HUES48 (cell line): ENCODE measurements at regions not wholly inside any gene's neighbourhood (a gene's known extent, or its start where the extent isn't known, plus 50 kb on each side); places are given as distances from the start of the nearest gene placed in this dataset.
"Not testable (repeated sequence)": the region's sequence is repeated elsewhere in the genome, so short reads cannot be mapped to it uniquely, and the experiment has no call there.

Source experiments
- H3K27ac ChIP-seq: one replicate; pipeline ENCODE4 v1.7.0; 2013; ENCODE audit warnings: low read depth, low read length, inconsistent platforms
- H3K27me3 ChIP-seq: 2 replicates; pipeline ENCODE4 v1.6.1; 2013; ENCODE audit warnings: mild to moderate bottlenecking, low read length; ENCODE audit not compliant: control insufficient read depth, insufficient read depth
- H3K36me3 ChIP-seq: 2 replicates; pipeline ENCODE4 v1.6.1; 2013; ENCODE audit warnings: low read length; ENCODE audit not compliant: control insufficient read depth, insufficient read depth
- H3K4me1 ChIP-seq: 2 replicates; pipeline ENCODE4 v1.6.1; 2013; ENCODE audit warnings: mild to moderate bottlenecking, low read length; ENCODE audit not compliant: control insufficient read depth, insufficient read depth
- H3K4me3 ChIP-seq: 2 replicates; pipeline ENCODE4 v1.5.1; 2013; ENCODE audit warnings: mild to moderate bottlenecking, low read depth, low read length
- H3K9ac ChIP-seq: 2 replicates; pipeline ENCODE4 v1.6.1; 2013; ENCODE audit warnings: mild to moderate bottlenecking, low read depth, low read length, moderate library complexity
- H3K9me3 ChIP-seq: 2 replicates; pipeline ENCODE4 v1.6.1; 2013; ENCODE audit warnings: low read length; ENCODE audit not compliant: control insufficient read depth, insufficient read depth

GRCh38 chr7:98771519-98771918, 98.3 kb downstream of the TMEM130 start:
- H3K27me3 ChIP-seq: no peaks in the 10 kb centered on the region
- H3K9ac ChIP-seq: peak overlapping the region; percentile 5; the same call in 1 of the 2 replicates
- no peaks in the 10 kb centered on the region for H3K36me3 ChIP-seq
- 0 out of 2 replicates have a peak overlapping the region, but pooled peaks have one; percentile 35 for H3K4me3 ChIP-seq
- H3K4me1 ChIP-seq: peaks cover 12% of the 10 kb centered on the region
- H3K9me3 ChIP-seq: no peaks in the 10 kb centered on the region
- H3K27ac ChIP-seq: peak overlapping the region; percentile 52

- peak overlapping the region; percentile 52 for H3K27ac ChIP-seq
- peak overlapping the region; percentile 5; the same call in 1 of the 2 replicates for H3K9ac ChIP-seq
- H3K9me3 ChIP-seq: no peaks in the 10 kb centered on the region
- H3K4me1 ChIP-seq: peaks cover 12% of the 10 kb centered on the region
- 0 out of 2 replicates have a peak overlapping the region, but pooled peaks have one; percentile 35 for H3K4me3 ChIP-seq
- no peaks in the 10 kb centered on the region for H3K27me3 ChIP-seq
- H3K36me3 ChIP-seq: no peaks in the 10 kb centered on the region
Observed at GRCh38 chr7:98771941-98772603, 97.7 kb downstream of the TMEM130 start.

GRCh38 chr7:98774884-98775283, 94.9 kb downstream of the TMEM130 start:
- H3K9ac ChIP-seq: no peak overlapping the region

DNA sequence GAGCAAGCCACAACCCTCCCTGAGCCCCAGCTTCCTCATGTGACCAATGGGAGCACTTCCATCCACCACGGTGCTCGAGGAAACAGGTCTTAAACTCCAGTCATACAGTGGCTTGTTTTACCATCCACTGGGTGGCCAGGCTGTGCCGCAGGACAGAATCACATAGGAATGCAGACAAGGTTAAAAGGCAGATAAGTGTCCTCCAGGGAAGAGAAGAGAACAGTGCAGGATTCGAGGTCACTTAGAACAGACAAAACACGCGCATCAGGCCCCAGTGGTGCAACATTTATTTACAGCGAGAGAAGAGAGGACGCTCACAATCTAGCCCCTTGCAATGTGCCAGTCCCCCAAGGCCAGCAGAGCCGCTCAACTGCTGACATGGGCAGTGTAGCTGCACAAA, 92.8 kb downstream of the TMEM130 start:
- H3K9ac ChIP-seq: no peak overlapping the region
- no peaks in the 10 kb centered on the region for H3K27me3 ChIP-seq
- no peaks in the 10 kb centered on the region for H3K36me3 ChIP-seq
- H3K9me3 ChIP-seq: no peaks in the 10 kb centered on the region
- H3K4me3 ChIP-seq: no peak overlapping the region
- H3K27ac ChIP-seq: no peak overlapping the region
- H3K4me1 ChIP-seq: peaks cover 8% of the 10 kb centered on the region

More at GRCh38 chr7:98774884-98775283, 94.9 kb downstream of the TMEM130 start:
- no peaks in the 10 kb centered on the region for H3K9me3 ChIP-seq
- H3K36me3 ChIP-seq: no peaks in the 10 kb centered on the region
- H3K27ac ChIP-seq: no peak overlapping the region
- H3K4me1 ChIP-seq: peaks cover 12% of the 10 kb centered on the region
- H3K4me3 ChIP-seq: no peak overlapping the region
- no peaks in the 10 kb centered on the region for H3K27me3 ChIP-seq

DNA sequence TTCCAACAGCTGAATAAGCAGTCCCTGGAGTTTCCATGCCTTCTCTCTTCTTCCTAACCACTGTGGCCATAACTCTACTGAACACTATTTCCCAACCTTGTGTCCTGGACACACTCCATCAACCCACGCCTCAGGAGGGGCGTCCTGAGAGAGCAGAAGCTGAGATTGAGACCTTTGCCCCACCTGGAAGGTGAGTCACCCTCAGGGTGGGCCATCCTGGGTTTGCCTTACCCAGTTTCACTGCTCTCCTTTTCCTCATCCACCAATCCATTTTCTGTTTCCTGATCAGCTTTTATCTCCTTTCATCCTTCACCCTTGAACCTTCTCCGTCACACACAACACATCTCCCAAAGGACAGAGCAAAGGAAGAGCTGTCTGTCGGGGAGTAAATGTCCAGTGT, 91.4 kb downstream of the TMEM130 start:
- Histone ChIP-seq H3K27me3 (no peaks in the 10 kb centered on the region), H3K27ac (no peak overlapping the region), H3K9ac (no peak overlapping the region), H3K4me3 (no peak overlapping the region), H3K36me3 (no peaks in the 10 kb centered on the region), H3K9me3 (no peaks in the 10 kb centered on the region), H3K4me1 (peaks cover 5% of the 10 kb centered on the region; the same call in 1 of the 2 replicates)

DNA sequence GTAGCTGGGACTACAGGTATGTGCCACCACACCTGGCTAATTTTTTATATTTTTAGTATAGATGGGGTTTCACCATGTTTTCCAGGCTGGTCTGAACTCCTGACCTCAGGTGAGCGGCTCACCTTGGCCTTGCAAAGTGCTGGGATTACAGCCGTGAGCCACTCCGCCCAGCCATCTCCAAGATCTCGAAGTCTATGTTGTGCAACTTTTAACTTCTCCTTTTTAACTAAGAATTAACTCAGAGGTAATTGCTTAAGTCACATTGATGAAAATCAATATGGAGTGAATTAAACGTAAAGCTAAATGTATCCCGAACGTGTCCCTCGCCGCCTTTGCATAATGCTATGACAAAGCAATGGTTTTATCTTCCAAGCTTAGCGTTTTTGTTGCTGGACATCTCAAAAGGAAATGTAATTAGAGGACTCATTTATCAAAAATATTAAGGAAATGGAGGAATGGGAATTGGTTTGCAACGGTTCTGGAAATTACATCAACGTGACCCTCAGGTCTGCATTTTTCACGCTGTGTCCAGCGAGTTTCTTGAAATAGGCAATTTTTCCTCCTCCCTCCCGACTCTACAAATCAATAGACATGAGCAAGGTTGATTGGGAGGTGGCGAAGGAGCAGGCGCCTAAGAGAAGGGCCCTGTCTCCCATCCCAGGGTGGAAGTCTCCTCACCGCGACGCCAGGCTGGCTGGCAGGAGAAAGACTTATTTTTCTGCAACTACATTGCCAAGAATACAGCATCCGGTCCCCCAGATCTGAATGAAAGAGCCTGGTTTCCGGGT, 89.8 kb downstream of the TMEM130 start:
- Histone ChIP-seq H3K27me3 (no peaks in the 10 kb centered on the region), H3K4me3 (no peak overlapping the region), H3K36me3 (no peaks in the 10 kb centered on the region), H3K27ac (no peak overlapping the region), H3K9me3 (no peaks in the 10 kb centered on the region), H3K4me1 (peaks cover 5% of the 10 kb centered on the region; the same call in 1 of the 2 replicates), H3K9ac (no peak overlapping the region)

DNA sequence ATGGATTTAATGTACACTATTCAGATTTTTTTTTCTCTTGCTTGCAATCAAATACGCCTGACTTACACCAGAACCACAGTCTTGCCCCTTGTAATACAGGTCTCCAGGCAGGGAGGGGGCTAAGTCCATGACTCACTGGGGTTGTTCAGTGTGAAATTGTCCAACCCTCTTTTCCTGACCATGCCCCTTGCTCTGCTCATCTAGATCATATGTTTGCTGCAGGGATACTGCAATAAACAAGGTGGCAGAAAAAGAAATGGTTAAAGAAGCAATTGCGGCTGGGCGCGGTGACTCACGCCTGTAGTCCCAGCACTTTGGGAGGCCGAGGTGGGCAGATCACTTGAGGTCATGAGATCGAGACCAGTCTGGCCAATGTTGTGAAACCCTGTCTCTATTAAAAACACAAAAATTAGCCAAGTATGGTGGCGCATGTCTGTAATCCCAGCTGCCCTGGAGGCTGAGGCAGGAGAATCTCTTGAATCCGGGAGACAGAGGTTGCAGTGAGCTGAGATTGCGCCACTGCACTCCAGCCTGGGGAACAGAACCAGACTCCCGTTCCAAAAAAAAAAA, 85.5 kb downstream of the TMEM130 start:
- no peak overlapping the region for H3K9ac ChIP-seq
- no peak overlapping the region for H3K4me3 ChIP-seq
- no peaks in the 10 kb centered on the region for H3K9me3 ChIP-seq
- H3K4me1 ChIP-seq: peaks cover 5% of the 10 kb centered on the region; the same call in 1 of the 2 replicates
- H3K36me3 ChIP-seq: no peaks in the 10 kb centered on the region
- no peak overlapping the region for H3K27ac ChIP-seq
- no peaks in the 10 kb centered on the region for H3K27me3 ChIP-seq

DNA sequence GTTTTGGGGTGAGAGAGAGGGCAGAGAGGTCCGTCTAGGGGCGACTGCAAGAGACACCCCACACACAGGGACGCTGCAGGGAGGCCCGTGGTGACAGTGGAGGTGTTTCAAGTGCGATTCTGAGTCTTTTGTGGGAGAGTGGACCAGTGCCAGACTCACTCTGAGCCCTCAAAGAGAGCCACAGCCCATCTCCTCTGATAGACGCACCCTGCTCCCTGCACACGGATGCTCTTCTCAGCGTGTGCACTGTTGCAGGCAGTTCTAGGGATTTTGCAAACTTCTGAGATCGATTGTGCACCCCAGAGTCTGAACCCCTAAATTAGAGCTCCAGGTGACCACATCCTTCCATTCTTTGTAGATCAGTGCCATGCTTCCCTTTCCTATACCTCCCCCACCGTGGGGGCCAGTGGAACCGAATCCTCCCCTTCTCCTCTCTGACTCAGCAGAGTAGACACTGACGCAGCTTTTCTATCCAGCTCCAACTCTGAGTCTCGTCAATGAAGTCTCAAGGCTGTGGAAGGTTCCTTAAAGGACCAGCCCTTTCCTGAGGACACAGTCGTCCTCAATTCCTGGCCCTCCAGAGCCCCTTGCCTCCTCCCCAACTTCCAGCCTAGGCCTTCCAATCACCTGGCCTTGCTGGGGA, 83.8 kb downstream of the TMEM130 start:
- Histone ChIP-seq H3K4me3 (no peak overlapping the region), H3K36me3 (no peaks in the 10 kb centered on the region), H3K27me3 (no peaks in the 10 kb centered on the region), H3K9ac (no peak overlapping the region), H3K27ac (no peak overlapping the region), H3K4me1 (no peaks in the 10 kb centered on the region), H3K9me3 (no peaks in the 10 kb centered on the region)

GRCh38 chr7:98788966-98789365, 80.8 kb downstream of the TMEM130 start:
- Histone ChIP-seq H3K27me3 (no peaks in the 10 kb centered on the region), H3K27ac (no peak overlapping the region), H3K9me3 (no peaks in the 10 kb centered on the region), H3K9ac (no peak overlapping the region), H3K36me3 (no peaks in the 10 kb centered on the region), H3K4me3 (no peak overlapping the region), H3K4me1 (no peaks in the 10 kb centered on the region)

GRCh38 chr7:98794453-98794852, 75.4 kb downstream of the TMEM130 start:
- not testable (repeated sequence) for H3K27ac ChIP-seq, H3K4me1 ChIP-seq, H3K4me3 ChIP-seq, H3K36me3 ChIP-seq, H3K27me3 ChIP-seq, H3K9me3 ChIP-seq, H3K9ac ChIP-seq
